ENCODE measurements at regions not wholly inside any gene's neighbourhood (a gene's known extent, or its start where the extent isn't known, plus 50 kb on each side); places are given as distances from the start of the nearest gene placed in this dataset.
"Not testable (repeated sequence)": the region's sequence is repeated elsewhere in the genome, so short reads cannot be mapped to it uniquely, and the experiment has no call there.

GRCh38 chr2:188784269-188784762 lies 189.9 kb upstream of the COL3A1 start:
- CTCF ChIA-PET = no interaction called here
- DNase-seq = no peak
- intact Hi-C loops (cut with micrococcal nuclease) = no loop called here
- no peak overlapping the region for H3K4me3 Mint-ChIP-seq
- H3K27me3 Mint-ChIP-seq (ENCODE audit: low read depth) = peaks cover 3% of the 10 kb centered on the region
- H3K27ac Mint-ChIP-seq = no peak overlapping the region
- no peaks in the 10 kb centered on the region for H3K9me3 Mint-ChIP-seq
- H3K4me1 Mint-ChIP-seq (ENCODE audit: low read depth) = no peaks in the 10 kb centered on the region
- no peaks in the 10 kb centered on the region for H3K36me3 Mint-ChIP-seq (ENCODE audit: low read depth)

GRCh38 chr2:188785061-188785460 lies 189.1 kb upstream of the COL3A1 start:
- intact Hi-C loops (cut with micrococcal nuclease) = no loop called here
- H3K4me3 Mint-ChIP-seq = no peak overlapping the region
- no peak for DNase-seq
- no peaks in the 10 kb centered on the region for H3K36me3 Mint-ChIP-seq (ENCODE audit: low read depth)
- CTCF ChIA-PET = no interaction called here
- H3K27me3 Mint-ChIP-seq (ENCODE audit: low read depth) = peaks cover 3% of the 10 kb centered on the region
- H3K27ac Mint-ChIP-seq = no peak overlapping the region
- H3K9me3 Mint-ChIP-seq = no peaks in the 10 kb centered on the region
- H3K4me1 Mint-ChIP-seq (ENCODE audit: low read depth) = no peaks in the 10 kb centered on the region

GRCh38 chr2:188785490-188785889 lies 188.7 kb upstream of the COL3A1 start:
- Mint-ChIP-seq H3K4me1 (ENCODE audit: low read depth) (no peaks in the 10 kb centered on the region), H3K27me3 (ENCODE audit: low read depth) (peaks cover 3% of the 10 kb centered on the region), H3K4me3 (no peak overlapping the region), H3K27ac (no peak overlapping the region), H3K9me3 (no peaks in the 10 kb centered on the region), H3K36me3 (ENCODE audit: low read depth) (no peaks in the 10 kb centered on the region)
- CTCF ChIA-PET = interaction anchor here (0.6 kb wide), 1 partner anchor 1175 kb away, joined by 3 read pairs; no protein-coding TSS in a partner anchor
- intact Hi-C loops (cut with micrococcal nuclease) = no loop called here
- no peak for DNase-seq

GRCh38 chr2:188786368-188786841 lies 187.8 kb upstream of the COL3A1 start:
- intact Hi-C loops (cut with micrococcal nuclease) = no loop called here
- CTCF ChIA-PET = interaction anchor here (0.6 kb wide), 1 partner anchor 1176 kb away, joined by 3 read pairs; no protein-coding TSS in a partner anchor
- no peak for DNase-seq
- no peak overlapping the region for H3K4me3 Mint-ChIP-seq
- peaks cover 3% of the 10 kb centered on the region for H3K27me3 Mint-ChIP-seq (ENCODE audit: low read depth)
- H3K36me3 Mint-ChIP-seq (ENCODE audit: low read depth) = no peaks in the 10 kb centered on the region
- H3K9me3 Mint-ChIP-seq = no peaks in the 10 kb centered on the region
- H3K27ac Mint-ChIP-seq = no peak overlapping the region
- H3K4me1 Mint-ChIP-seq (ENCODE audit: low read depth) = no peaks in the 10 kb centered on the region

GRCh38 chr2:188787021-188787657 lies 187.0 kb upstream of the COL3A1 start:
- DNase-seq = no peak
- H3K27me3 Mint-ChIP-seq (ENCODE audit: low read depth) = peaks cover 3% of the 10 kb centered on the region
- CTCF ChIA-PET = no interaction called here
- H3K9me3 Mint-ChIP-seq = no peaks in the 10 kb centered on the region
- no peaks in the 10 kb centered on the region for H3K36me3 Mint-ChIP-seq (ENCODE audit: low read depth)
- intact Hi-C loops (cut with micrococcal nuclease) = no loop called here
- no peak overlapping the region for H3K4me3 Mint-ChIP-seq
- H3K4me1 Mint-ChIP-seq (ENCODE audit: low read depth) = no peaks in the 10 kb centered on the region
- no peak overlapping the region for H3K27ac Mint-ChIP-seq

- no peak for DNase-seq
- Mint-ChIP-seq H3K4me1 (ENCODE audit: low read depth) (no peaks in the 10 kb centered on the region), H3K27ac (no peak overlapping the region), H3K4me3 (no peak overlapping the region), H3K9me3 (no peaks in the 10 kb centered on the region), H3K36me3 (ENCODE audit: low read depth) (no peaks in the 10 kb centered on the region), H3K27me3 (ENCODE audit: low read depth) (peaks cover 3% of the 10 kb centered on the region)
- intact Hi-C loops (cut with micrococcal nuclease) = no loop called here
- CTCF ChIA-PET = interaction anchor here (0.6 kb wide), 1 partner anchor 45 kb away, joined by 4 read pairs; no protein-coding TSS in a partner anchor
Measured at GRCh38 chr2:188787658-188788240, 186.4 kb upstream of the COL3A1 start.

- Mint-ChIP-seq H3K9me3 (no peaks in the 10 kb centered on the region), H3K27ac (no peak overlapping the region), H3K4me1 (ENCODE audit: low read depth) (no peaks in the 10 kb centered on the region), H3K27me3 (ENCODE audit: low read depth) (peaks cover 3% of the 10 kb centered on the region), H3K36me3 (ENCODE audit: low read depth) (no peaks in the 10 kb centered on the region), H3K4me3 (no peak overlapping the region)
- intact Hi-C loops (cut with micrococcal nuclease) = no loop called here
- DNase-seq = no peak
- CTCF ChIA-PET = no interaction called here
Measured at GRCh38 chr2:188788621-188789020, 185.6 kb upstream of the COL3A1 start.

GRCh38 chr2:188789951-188790350 lies 184.2 kb upstream of the COL3A1 start:
- Mint-ChIP-seq H3K36me3 (ENCODE audit: low read depth) (no peaks in the 10 kb centered on the region), H3K4me1 (ENCODE audit: low read depth) (no peaks in the 10 kb centered on the region), H3K9me3 (no peaks in the 10 kb centered on the region), H3K27ac (no peak overlapping the region), H3K27me3 (ENCODE audit: low read depth) (peaks cover 3% of the 10 kb centered on the region), H3K4me3 (no peak overlapping the region)
- no peak for DNase-seq
- intact Hi-C loops (cut with micrococcal nuclease) = no loop called here
- CTCF ChIA-PET = interaction anchor here (0.6 kb wide), 1 partner anchor 548 kb away, joined by 3 read pairs; no protein-coding TSS in a partner anchor

- CTCF ChIA-PET; DNase-seq; H3K4me3 Mint-ChIP-seq; H3K4me1 Mint-ChIP-seq (ENCODE audit: low read depth); H3K36me3 Mint-ChIP-seq (ENCODE audit: low read depth); H3K9me3 Mint-ChIP-seq; H3K27me3 Mint-ChIP-seq (ENCODE audit: low read depth); intact Hi-C loops (cut with micrococcal nuclease); H3K27ac Mint-ChIP-seq: not testable (repeated sequence)
Measured at GRCh38 chr2:188794453-188794852, 179.7 kb upstream of the COL3A1 start.

- CTCF ChIA-PET = no interaction called here
Measured at GRCh38 chr2:188795762-188796161, 178.4 kb upstream of the COL3A1 start.

GRCh38 chr2:188797371-188797770 lies 176.8 kb upstream of the COL3A1 start:
- CTCF ChIA-PET = no interaction called here
- Mint-ChIP-seq H3K4me3 (no peak overlapping the region), H3K27ac (no peak overlapping the region), H3K9me3 (peaks cover 4% of the 10 kb centered on the region), H3K4me1 (ENCODE audit: low read depth) (no peaks in the 10 kb centered on the region), H3K36me3 (ENCODE audit: low read depth) (no peaks in the 10 kb centered on the region), H3K27me3 (ENCODE audit: low read depth) (no peaks in the 10 kb centered on the region)
- DNase-seq = no peak
- intact Hi-C loops (cut with micrococcal nuclease) = no loop called here

More at GRCh38 chr2:188795762-188796161, 178.4 kb upstream of the COL3A1 start:
- DNase-seq = no peak
- Mint-ChIP-seq H3K36me3 (ENCODE audit: low read depth) (no peaks in the 10 kb centered on the region), H3K4me3 (no peak overlapping the region), H3K27ac (no peak overlapping the region), H3K9me3 (peaks cover 3% of the 10 kb centered on the region), H3K27me3 (ENCODE audit: low read depth) (no peaks in the 10 kb centered on the region), H3K4me1 (ENCODE audit: low read depth) (no peaks in the 10 kb centered on the region)
- intact Hi-C loops (cut with micrococcal nuclease) = no loop called here

GRCh38 chr2:188798159-188798558 lies 176.0 kb upstream of the COL3A1 start:
- peaks cover 9% of the 10 kb centered on the region for H3K9me3 Mint-ChIP-seq
- CTCF ChIA-PET = interaction anchor here (0.6 kb wide), 1 partner anchor 13 kb away, joined by 3 read pairs; no protein-coding TSS in a partner anchor
- no peak overlapping the region for H3K27ac Mint-ChIP-seq
- H3K4me3 Mint-ChIP-seq = no peak overlapping the region
- H3K36me3 Mint-ChIP-seq (ENCODE audit: low read depth) = no peaks in the 10 kb centered on the region
- no peaks in the 10 kb centered on the region for H3K27me3 Mint-ChIP-seq (ENCODE audit: low read depth)
- intact Hi-C loops (cut with micrococcal nuclease) = no loop called here
- H3K4me1 Mint-ChIP-seq (ENCODE audit: low read depth) = no peaks in the 10 kb centered on the region
- DNase-seq = no peak

GRCh38 chr2:188805219-188805618 lies 169.0 kb upstream of the COL3A1 start:
- intact Hi-C loops (cut with micrococcal nuclease) = no loop called here
- no peak for DNase-seq
- H3K4me1 Mint-ChIP-seq (ENCODE audit: low read depth) = no peaks in the 10 kb centered on the region
- H3K27ac Mint-ChIP-seq = no peak overlapping the region
- no peaks in the 10 kb centered on the region for H3K36me3 Mint-ChIP-seq (ENCODE audit: low read depth)
- no peaks in the 10 kb centered on the region for H3K27me3 Mint-ChIP-seq (ENCODE audit: low read depth)
- CTCF ChIA-PET = no interaction called here
- no peak overlapping the region for H3K4me3 Mint-ChIP-seq
- H3K9me3 Mint-ChIP-seq = peaks cover 12% of the 10 kb centered on the region

All from activated naive CD4-positive, alpha-beta T cell treated with anti-CD3 and anti-CD28 coated beads for 36 hours (primary cell).